ENCODE measurements at regions not wholly inside any gene's neighbourhood (a gene's known extent, or its start where the extent isn't known, plus 50 kb on each side); places are given as distances from the start of the nearest gene placed in this dataset.

DNA sequence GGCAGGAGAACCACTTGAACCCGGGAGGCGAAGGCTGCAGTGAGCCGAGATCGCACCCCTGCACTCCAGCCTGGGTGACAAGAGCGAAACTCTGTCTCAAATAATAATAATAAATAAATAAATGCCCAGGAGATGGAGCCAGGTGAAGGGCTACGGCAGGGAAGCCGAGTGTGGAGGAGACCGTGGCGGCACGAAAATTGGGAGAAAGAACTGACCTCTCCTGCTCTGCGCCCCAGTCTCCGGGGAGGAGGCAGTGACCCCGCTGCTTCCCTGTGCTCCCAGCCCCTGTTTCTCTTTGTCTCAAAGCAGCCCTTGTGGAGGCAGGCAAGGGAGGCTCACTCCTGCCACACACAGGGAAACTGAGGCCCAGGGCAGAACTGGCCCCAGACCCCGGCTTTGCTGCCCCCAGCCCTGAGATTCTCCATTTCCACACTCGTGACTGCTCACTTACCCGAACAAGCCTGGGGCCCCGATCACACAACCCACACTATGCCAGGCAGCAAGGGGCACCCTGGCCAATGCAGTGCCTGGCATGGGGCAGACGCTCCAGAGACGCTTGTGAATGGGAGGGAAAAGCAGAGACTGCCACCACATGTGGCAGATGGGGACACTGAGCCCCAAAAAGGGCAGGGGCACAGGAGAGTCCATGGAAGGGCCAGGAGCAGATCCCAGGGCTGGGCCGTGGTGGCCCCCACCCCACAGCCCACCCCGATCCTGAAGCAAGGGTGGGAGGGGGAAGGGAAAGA, 80.4 kb upstream of the PRR5 start:
- TF ChIP-seq ZNF837 (tag by site-specific recombination; IDR thresholded peaks at IDR 0.05) (no peak), ZNF76 (tag by site-specific recombination; IDR thresholded peaks at IDR 0.05; ENCODE audit: borderline replicate concordance, low read depth) (no peak), ZBTB7A (tag by site-specific recombination; IDR thresholded peaks at IDR 0.05; ENCODE audit: low read depth) (no peak)
- TF ChIP-seq, protein P1, sequence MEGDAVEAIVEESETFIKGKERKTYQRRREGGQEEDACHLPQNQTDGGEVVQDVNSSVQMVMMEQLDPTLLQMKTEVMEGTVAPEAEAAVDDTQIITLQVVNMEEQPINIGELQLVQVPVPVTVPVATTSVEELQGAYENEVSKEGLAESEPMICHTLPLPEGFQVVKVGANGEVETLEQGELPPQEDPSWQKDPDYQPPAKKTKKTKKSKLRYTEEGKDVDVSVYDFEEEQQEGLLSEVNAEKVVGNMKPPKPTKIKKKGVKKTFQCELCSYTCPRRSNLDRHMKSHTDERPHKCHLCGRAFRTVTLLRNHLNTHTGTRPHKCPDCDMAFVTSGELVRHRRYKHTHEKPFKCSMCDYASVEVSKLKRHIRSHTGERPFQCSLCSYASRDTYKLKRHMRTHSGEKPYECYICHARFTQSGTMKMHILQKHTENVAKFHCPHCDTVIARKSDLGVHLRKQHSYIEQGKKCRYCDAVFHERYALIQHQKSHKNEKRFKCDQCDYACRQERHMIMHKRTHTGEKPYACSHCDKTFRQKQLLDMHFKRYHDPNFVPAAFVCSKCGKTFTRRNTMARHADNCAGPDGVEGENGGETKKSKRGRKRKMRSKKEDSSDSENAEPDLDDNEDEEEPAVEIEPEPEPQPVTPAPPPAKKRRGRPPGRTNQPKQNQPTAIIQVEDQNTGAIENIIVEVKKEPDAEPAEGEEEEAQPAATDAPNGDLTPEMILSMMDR (tag by site-specific recombination; IDR thresholded peaks at IDR 0.05) = no peak
